ENCODE measurements at regions not wholly inside any gene's neighbourhood (a gene's known extent, or its start where the extent isn't known, plus 50 kb on each side); places are given as distances from the start of the nearest gene placed in this dataset.

- TF ChIP-seq POLR2A (IDR thresholded peaks at IDR 0.05) (no peak), CTCF (IDR thresholded peaks at IDR 0.05) (no peak), POLR2AphosphoS5 (IDR thresholded peaks at IDR 0.05; ENCODE audit: insufficient read depth in 1 of 2, low read depth in 1 of 2) (no peak)
Observed at GRCh38 chr5:174558190-174558589, 166.2 kb upstream of the MSX2 start.
